GM03348 (cell line): ENCODE measurements at regions not wholly inside any gene's neighbourhood (a gene's known extent, or its start where the extent isn't known, plus 50 kb on each side); places are given as distances from the start of the nearest gene placed in this dataset.
"Not testable (repeated sequence)": the region's sequence is repeated elsewhere in the genome, so short reads cannot be mapped to it uniquely, and the experiment has no call there.

Experiments
- DNase-seq: peaks from one replicate; pipeline ENCODE4 v3.0.0; 2012; ENCODE audit warnings: low spot score

- no peak for DNase-seq
Measured at GRCh38 chr7:11221984-11222383, 248.3 kb downstream of the PHF14 start.

- DNase-seq = no peak
Measured at GRCh38 chr7:11224535-11224934, 250.9 kb downstream of the PHF14 start.

- no peak for DNase-seq
Measured at GRCh38 chr7:11228515-11228914, 254.8 kb downstream of the PHF14 start.

- DNase-seq = no peak
Measured at GRCh38 chr7:11231190-11231589, 257.5 kb downstream of the PHF14 start.

GRCh38 chr7:11232462-11232861 is 258.8 kb downstream of the PHF14 start:
- DNase-seq = peak; percentile 15

- DNase-seq = no peak
Measured at GRCh38 chr7:11233871-11234270, 260.2 kb downstream of the PHF14 start.

GRCh38 chr7:11235491-11235890 is 261.8 kb downstream of the PHF14 start:
- DNase-seq = no peak

- no peak for DNase-seq
Measured at GRCh38 chr7:11236680-11237079, 263.0 kb downstream of the PHF14 start.

GRCh38 chr7:11237742-11238141 is 264.1 kb downstream of the PHF14 start:
- DNase-seq = no peak

- peak; percentile 46 for DNase-seq
Measured at GRCh38 chr7:11239316-11239715, 265.6 kb downstream of the PHF14 start.

- DNase-seq = no peak
Measured at GRCh38 chr7:11243739-11244138, 270.1 kb downstream of the PHF14 start.

GRCh38 chr7:11244149-11244548 is 270.5 kb downstream of the PHF14 start:
- no peak for DNase-seq

GRCh38 chr7:11247545-11247944 is 273.9 kb downstream of the PHF14 start:
- no peak for DNase-seq

- DNase-seq = no peak
Measured at GRCh38 chr7:11251436-11251835, 277.8 kb downstream of the PHF14 start.

GRCh38 chr7:11252011-11252607 is 278.4 kb downstream of the PHF14 start:
- DNase-seq = no peak

- DNase-seq = no peak
Measured at GRCh38 chr7:11252705-11253272, 279.1 kb downstream of the PHF14 start.

GRCh38 chr7:11256501-11256900 is 282.8 kb downstream of the PHF14 start:
- DNase-seq = no peak

- no peak for DNase-seq
Measured at GRCh38 chr7:11261470-11261869, 287.8 kb downstream of the PHF14 start.

- no peak for DNase-seq
Measured at GRCh38 chr7:11266101-11266500, 292.4 kb downstream of the PHF14 start.

- DNase-seq = no peak
Measured at GRCh38 chr7:11272352-11272751, 298.7 kb downstream of the PHF14 start.

- no peak for DNase-seq
Measured at GRCh38 chr7:11274074-11274473, 300.4 kb downstream of the PHF14 start.

GRCh38 chr7:11281953-11282352 is 308.3 kb downstream of the PHF14 start:
- DNase-seq = no peak

- DNase-seq = not testable (repeated sequence)
Measured at GRCh38 chr7:11283584-11283983, 309.9 kb downstream of the PHF14 start.

GRCh38 chr7:11290863-11291262 is 317.2 kb downstream of the PHF14 start:
- no peak for DNase-seq
